RWPE1 (cell line): ENCODE measurements at regions not wholly inside any gene's neighbourhood (a gene's known extent, or its start where the extent isn't known, plus 50 kb on each side); places are given as distances from the start of the nearest gene placed in this dataset.

Experiments
- CTCF ChIA-PET: fragments of 350-600 bp; sonication (Branson Sonifier 250); formaldehyde crosslinking; extraction: SDS; loops from one replicate; lab custom pipeline; 2021; lab: Yijun Ruan, JAX
- POLR2A ChIA-PET: fragments of 400-600 bp; formaldehyde crosslinking; extraction: SDS; loops from one replicate; lab custom pipeline; 2020; ENCODE audit warnings: antibody characterized with exemption; ENCODE audit not compliant: low non-redundant PET; lab: Yijun Ruan, JAX
- DNase-seq: peaks from one replicate; pipeline ENCODE4 v3.0.0; 2012; ENCODE audit warnings: low spot score
- H3K27ac ChIP-seq: fragments of 450-650 bp; 2 replicates; pipeline ENCODE4 v1.5.1; 2017
- CTCF ChIP-seq: fragments of 450-650 bp; conservative IDR thresholded peaks from 2 replicates; pipeline ENCODE4 v1.5.1; 2017; ENCODE audit warnings: low read depth, mild to moderate bottlenecking

DNA sequence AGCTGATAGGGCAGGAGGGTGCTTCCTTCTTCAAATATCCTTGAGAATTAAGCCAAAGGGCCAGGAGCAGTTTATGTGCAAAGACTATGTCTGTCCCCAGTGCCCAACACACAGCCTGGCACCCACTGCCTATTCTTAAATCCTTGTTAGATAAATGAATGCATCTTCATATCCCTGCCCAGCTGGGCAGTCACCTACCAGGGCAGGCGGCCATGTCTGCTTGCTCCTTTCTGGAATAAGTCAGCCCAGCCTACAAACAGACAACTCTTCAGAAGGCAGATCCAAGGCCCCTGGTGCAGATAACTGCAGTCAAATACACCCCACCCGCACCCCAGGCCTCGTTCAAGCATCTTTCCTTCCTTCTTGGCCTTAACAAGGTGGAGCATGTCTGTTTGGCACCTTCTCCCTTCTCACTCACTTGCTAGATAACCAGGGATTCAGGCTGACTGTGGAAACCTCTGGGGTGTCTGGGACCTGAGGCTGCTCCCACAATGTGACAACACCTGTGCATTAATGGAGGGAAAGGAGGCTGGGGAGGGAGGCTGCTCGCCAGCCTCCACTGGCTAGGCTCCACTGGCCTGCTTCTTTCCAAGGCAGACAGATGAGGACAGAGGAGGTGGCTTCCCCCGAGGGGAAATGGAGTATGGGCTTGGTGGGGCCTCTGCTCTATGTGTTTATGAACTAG, 59.9 kb upstream of the COL13A1 start:
- no peak for TF ChIP-seq CTCF
- ChIA-PET POLR2A (no interaction called here), CTCF (no interaction called here)
- no peak overlapping the region for H3K27ac ChIP-seq
- no peak for DNase-seq

GRCh38 chr10:69742356-69742695, 59.4 kb upstream of the COL13A1 start:
- DNase-seq: no peak
- ChIA-PET CTCF (interaction anchor here (0.6 kb wide), 1 partner anchor 47 kb away, joined by 3 read pairs; no protein-coding TSS in a partner anchor), POLR2A (no interaction called here)

DNA sequence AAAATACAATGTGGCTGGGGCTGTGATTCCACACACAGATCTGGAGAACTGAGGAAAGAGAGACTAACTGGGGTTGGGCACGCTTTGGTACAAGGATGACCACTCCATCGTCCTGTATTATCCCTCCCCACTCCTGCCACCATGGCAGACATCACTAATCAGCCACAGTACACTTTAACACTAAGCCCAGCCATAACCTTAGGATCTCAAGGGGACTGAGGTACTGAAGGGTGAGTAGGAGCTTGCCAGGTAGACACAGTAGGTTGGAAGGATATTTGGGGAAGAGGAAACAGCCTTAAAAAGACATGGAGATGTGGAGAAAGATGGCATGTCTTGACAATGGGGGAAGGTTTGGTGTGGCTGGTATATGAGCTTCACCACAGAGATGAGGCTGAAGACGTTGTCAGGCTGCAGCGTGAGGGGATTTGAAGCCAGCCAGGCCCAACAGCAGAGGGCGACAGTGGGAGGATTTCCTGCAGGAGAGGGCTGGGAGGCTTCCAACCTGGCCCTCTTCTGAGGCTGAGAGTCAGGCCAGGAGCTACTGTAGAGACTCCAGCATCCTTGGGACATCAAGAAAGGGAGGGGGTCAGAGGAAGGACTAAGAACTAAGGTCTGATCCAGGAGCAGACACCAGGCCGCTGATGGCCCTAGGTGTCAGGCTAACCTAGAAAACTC, 58.6 kb upstream of the COL13A1 start:
- ChIA-PET CTCF (interaction anchor here (0.6 kb wide), 1 partner anchor 46 kb away, joined by 3 read pairs; no protein-coding TSS in a partner anchor), POLR2A (no interaction called here)
- TF ChIP-seq CTCF: no peak
- no peak for DNase-seq
- H3K27ac ChIP-seq: no peak overlapping the region

More at GRCh38 chr10:69742356-69742695, 59.4 kb upstream of the COL13A1 start:
- TF ChIP-seq CTCF: no peak
- H3K27ac ChIP-seq: no peak overlapping the region

DNA sequence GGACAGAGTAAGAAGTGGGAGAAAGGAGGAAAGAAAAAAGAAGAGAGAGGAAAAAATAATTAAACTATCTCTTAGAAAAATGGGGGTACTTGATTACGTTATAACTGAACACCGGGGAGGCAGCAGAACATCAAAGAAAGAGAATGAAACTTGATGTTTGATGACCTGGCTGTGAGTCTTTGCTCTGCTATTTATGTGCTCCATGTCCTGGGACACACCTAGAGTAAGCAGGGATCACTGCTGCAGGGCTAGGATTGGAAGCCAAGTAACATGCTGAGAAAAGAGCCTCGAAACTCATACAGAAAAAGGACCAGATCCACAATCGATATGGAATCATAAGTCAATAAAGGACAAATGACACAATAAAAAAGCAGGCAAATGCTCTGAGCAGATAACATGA, 56.7 kb upstream of the COL13A1 start:
- ChIA-PET POLR2A (no interaction called here), CTCF (no interaction called here)
- no peak for TF ChIP-seq CTCF
- H3K27ac ChIP-seq: no peak overlapping the region
- DNase-seq: peak; percentile 49

DNA sequence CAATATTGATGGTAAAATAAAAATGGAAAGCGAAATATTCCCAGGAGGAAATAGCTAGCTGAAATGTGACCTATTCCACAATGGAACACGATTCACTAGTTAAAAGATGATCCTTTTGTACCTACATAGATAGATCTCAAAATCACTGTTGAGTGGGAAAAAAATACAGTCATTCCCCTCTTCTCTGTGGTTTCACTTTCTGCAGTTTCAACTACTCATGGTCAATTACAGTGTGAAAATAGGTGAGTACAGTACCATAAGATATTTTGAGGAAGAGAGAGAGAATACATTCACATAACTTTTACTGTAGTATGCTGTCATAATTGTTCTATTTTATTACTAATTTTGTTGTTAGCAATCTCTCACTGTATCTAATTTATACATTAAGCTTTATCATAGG, 56.0 kb upstream of the COL13A1 start:
- CTCF ChIA-PET: no interaction called here

DNA sequence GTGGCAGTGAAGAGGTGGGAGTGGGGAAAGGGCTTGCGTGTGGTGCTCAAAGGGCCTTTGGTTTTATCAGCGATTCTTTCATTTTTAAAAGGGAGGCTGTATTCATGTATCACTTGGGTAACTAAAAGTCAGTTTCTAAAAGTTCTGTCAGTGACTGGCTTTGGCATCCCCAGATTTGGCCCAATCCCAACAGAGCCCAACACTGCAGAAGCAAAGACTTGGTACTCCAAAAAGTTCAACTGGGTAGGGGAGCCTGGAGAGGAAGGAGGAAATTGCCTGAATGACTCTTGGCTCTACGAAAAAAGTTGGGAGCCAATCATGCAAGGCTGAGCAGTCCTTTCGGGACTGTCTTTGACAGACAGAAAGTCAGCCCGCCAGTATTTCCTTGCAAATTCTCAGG, 54.5 kb upstream of the COL13A1 start:
- no peak for TF ChIP-seq CTCF
- ChIA-PET CTCF (no interaction called here), POLR2A (no interaction called here)
- no peak overlapping the region for H3K27ac ChIP-seq
- no peak for DNase-seq

More for the DNA sequence above, 56.0 kb upstream of the COL13A1 start:
- POLR2A ChIA-PET: no interaction called here
- no peak for TF ChIP-seq CTCF
- DNase-seq: no peak
- H3K27ac ChIP-seq: no peak overlapping the region
